K562 (cell line): ENCODE measurements at regions not wholly inside any gene's neighbourhood (a gene's known extent, or its start where the extent isn't known, plus 50 kb on each side); places are given as distances from the start of the nearest gene placed in this dataset.

Source experiments
- ATAC-seq: fragments of 200-7000 bp; cut with Tn5 transposase; 3 replicates; pipeline ENCODE4 v1.9.1; 2020; ENCODE audit warnings: moderate library complexity
- BruUV-seq: library from RNA; stranded (reverse); fragments of 400-500 nt; replicated peaks from 2 replicates; lab custom pipeline; 2021; lab: Mats Ljungman, UMichigan
- CTCF ChIA-PET: fragments of 300-600 bp; formaldehyde crosslinking; extraction: SDS; loops from one replicate; lab custom pipeline; 2021; ENCODE audit warnings: low intra/inter-chr PET ratio; lab: Yijun Ruan, JAX
- POLR2A ChIA-PET: fragments of 300-600, 350-650 bp; sonication (Branson Sonifier 250); formaldehyde crosslinking; extraction: SDS; loops from one replicate; lab custom pipeline; 2021; ENCODE audit warnings: antibody characterized with exemption, inconsistent platforms; lab: Yijun Ruan, JAX
- DNase-seq, 4 experiments: peaks; one replicate each; pipeline versions ENCODE4 v3.0.0 to v3.0.0-alpha.2; 2011 to 2018; ENCODE audit warnings: low spot score in 3 of 4, mixed read lengths in 3 of 4; ENCODE audit errors: extremely low read depth in 1 of 4
- FAIRE-seq: peaks from 2 replicates; lab custom pipeline; 2011; peaks lifted over from hg19 to GRCh38; lab: Jason Lieb, UNC
- H2AFZ ChIP-seq: 2 replicates; pipeline ENCODE4 v1.6.0; 2011; ENCODE audit warnings: low read depth, low read length, control low read depth, inconsistent platforms
- H3K27ac ChIP-seq: fragments of 200-600 bp; 3 replicates; pipeline ENCODE4 v1.8.0; 2011; ENCODE audit warnings: low read depth, mild to moderate bottlenecking, control low read depth, inconsistent platforms, low read length, moderate library complexity, mixed read lengths; ENCODE audit errors: extremely low read depth
- H3K27me3 ChIP-seq, 2 experiments: fragments of 300-600 bp in 1 of 2; 2 replicates in 1 of 2; 3 replicates in 1 of 2; pipeline versions ENCODE4 v1.6.0 to v1.8.0; 2011; ENCODE audit warnings: inconsistent platforms in 2 of 2, low read length in 2 of 2, mild to moderate bottlenecking in 1 of 2, mixed read lengths in 1 of 2, moderate library complexity in 1 of 2; ENCODE audit not compliant: control insufficient read depth in 2 of 2, insufficient read depth in 2 of 2
- H3K36me3 ChIP-seq: fragments of 300-600 bp; 3 replicates; pipeline ENCODE4 v1.8.0; 2011; ENCODE audit warnings: mild to moderate bottlenecking, low read length, inconsistent platforms; ENCODE audit not compliant: control insufficient read depth, insufficient read depth
- H3K4me1 ChIP-seq, 2 experiments: fragments of 200-600 bp in 1 of 2; replicated peaks in 1 of 2; 2 replicates in 1 of 2; 3 replicates in 1 of 2; pipeline versions ENCODE4 v1.5.1 to v1.8.0; 2011; ENCODE audit warnings: inconsistent platforms in 2 of 2, low read length in 2 of 2, mild to moderate bottlenecking in 1 of 2, mixed read lengths in 1 of 2, moderate library complexity in 1 of 2; ENCODE audit not compliant: control insufficient read depth in 2 of 2, insufficient read depth in 2 of 2
- H3K4me2 ChIP-seq: 2 replicates; pipeline ENCODE4 v1.6.1; 2011; ENCODE audit warnings: low read length, control low read depth, inconsistent platforms, mixed read lengths; ENCODE audit not compliant: insufficient read depth
- H3K4me3 ChIP-seq: fragments of 200-600 bp; sonication (generic), shearing (Covaris generic); 2 replicates; pipeline ENCODE4 v1.5.1; 2016; ENCODE audit warnings: control low read depth, inconsistent platforms
- H3K79me2 ChIP-seq: fragments of 200-600 bp; 3 replicates; pipeline ENCODE4 v1.8.0; 2011; ENCODE audit warnings: low read length, inconsistent platforms; ENCODE audit not compliant: control insufficient read depth, insufficient read depth
- H3K9ac ChIP-seq, 2 experiments: 2 replicates each; pipeline versions ENCODE4 v1.6.0 to v1.6.1; 2011; ENCODE audit warnings: low read depth in 2 of 2, low read length in 2 of 2, control low read depth in 1 of 2, inconsistent platforms in 1 of 2, mild to moderate bottlenecking in 1 of 2, mixed read lengths in 1 of 2; ENCODE audit not compliant: insufficient read depth in 1 of 2
- H3K9me1 ChIP-seq: one replicate; pipeline ENCODE4 v1.6.0; 2011; ENCODE audit warnings: inconsistent platforms, mild to moderate bottlenecking, low read length, moderate library complexity; ENCODE audit not compliant: control insufficient read depth, insufficient read depth
- H3K9me3 ChIP-seq: replicated peaks from 2 replicates; pipeline ENCODE4 v1.5.1; 2011; ENCODE audit warnings: low read depth, low read length, inconsistent platforms; ENCODE audit not compliant: control insufficient read depth, insufficient read depth
- H4K20me1 ChIP-seq: replicated peaks from 2 replicates; pipeline ENCODE4 v1.6.1; 2011; ENCODE audit warnings: low read length, inconsistent platforms, mixed read lengths; ENCODE audit not compliant: control insufficient read depth, insufficient read depth
- CCNT2 ChIP-seq: IDR thresholded peaks from 2 replicates; pipeline ENCODE4 v1.6.1; 2011; ENCODE audit warnings: borderline replicate concordance, low read depth, mild to moderate bottlenecking, moderate library complexity, mixed read lengths, low read length; ENCODE audit not compliant: insufficient read length; ENCODE audit errors: extremely low read depth
- JUND ChIP-seq, 2 experiments: IDR thresholded peaks; 2 replicates in 1 of 2; 3 replicates in 1 of 2; pipeline ENCODE4 v1.6.1; 2011; ENCODE audit warnings: borderline replicate concordance in 2 of 2, low read depth in 2 of 2, low read length in 2 of 2, improper control_type of control experiment in 1 of 2, missing biosample characterization in 1 of 2, missing genetic modification characterization in 1 of 2, missing genetic modification reagents in 1 of 2
- SAFB2 ChIP-seq: fragments of 200-400 bp; formaldehyde crosslinking; IDR thresholded peaks from 2 replicates; pipeline ENCODE4 v1.6.1; 2018; ENCODE audit warnings: borderline replicate concordance, low read length, low read depth, moderate library complexity; ENCODE audit not compliant: severe bottlenecking
- WGBS: fragments of 100-300 bp; shearing (Covaris generic); methylation state at CpG from one replicate; pipeline ENCODE4 v1.1.6; 2016; ENCODE audit warnings: low coverage, mixed read lengths; ENCODE audit not compliant: insufficient coverage; ENCODE audit errors: missing lambda C conversion rate; 5-methylcytosine and 5-hydroxymethylcytosine counted together
- in situ Hi-C: fragments of 300-500 bp; cut with MboI; formaldehyde crosslinking; loops from 4 replicates; pipeline ENCODE4 v1.15.0; 2018; ENCODE audit warnings: inconsistent platforms, mixed read lengths
- intact Hi-C: fragments of 100-400 bp; cut with micrococcal nuclease; formaldehyde crosslinking; loops from 2 replicates; pipeline ENCODE4 v1.14.2; 2022
- TF ChIP-seq, protein P1 (sequence below), 3 experiments: fragments of 200-800 bp in 1 of 3; sonication (Bioruptor generic) in 1 of 3; sonication (generic) in 1 of 3; formaldehyde crosslinking in 1 of 3; IDR thresholded peaks; 2 replicates each; pipeline versions ENCODE4 v1.6.1 to v1.8.0; 2016 to 2022; ENCODE audit warnings: mild to moderate bottlenecking in 2 of 3, missing compliant biosample characterization in 2 of 3, missing genetic modification characterization in 2 of 3, missing genetic modification reagents in 1 of 3
- TF ChIP-seq, protein P2 (sequence below): fragments of 450-650 bp; formaldehyde crosslinking; IDR thresholded peaks from 2 replicates; pipeline ENCODE4 v1.4.0; 2022; ENCODE audit warnings: mild to moderate bottlenecking, moderate library complexity
- TF ChIP-seq, protein P3 (sequence below): fragments of 450-650 bp; conservative IDR thresholded peaks from 2 replicates; pipeline ENCODE4 v1.6.1; 2016; ENCODE audit warnings: missing genetic modification characterization, low read depth, mild to moderate bottlenecking, missing compliant biosample characterization, moderate library complexity

DNA sequence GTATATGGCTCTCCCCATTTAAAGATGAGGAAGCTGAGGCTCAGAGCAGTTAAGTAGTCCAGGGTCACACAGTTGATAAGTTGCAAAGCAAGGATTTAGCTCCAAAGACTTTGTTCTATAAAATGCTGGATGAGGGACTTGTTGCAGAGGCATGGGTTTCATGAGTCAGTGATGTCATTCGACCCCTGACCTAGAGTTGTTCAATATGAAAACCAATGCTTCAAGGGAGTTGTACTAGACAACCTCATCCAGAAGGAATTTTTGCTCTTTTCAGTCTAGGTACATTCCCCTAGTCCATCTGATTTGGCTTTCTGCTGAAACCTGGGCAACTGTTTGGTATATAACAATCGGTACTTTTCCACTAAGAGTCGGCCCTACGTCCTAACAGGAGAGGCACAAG is 550.4 kb downstream of the EBF1 start:
- ATAC-seq (no peak), DNase-seq (no peak), FAIRE-seq (no peak)
- H3K9me1 ChIP-seq, result no peaks in the 10 kb centered on the region
- no peak overlapping the region for H3K9ac ChIP-seq
- no peaks in the 10 kb centered on the region for H3K4me1 ChIP-seq
- CTCF ChIA-PET, result no interaction called here
- H3K79me2 ChIP-seq, result no peaks in the 10 kb centered on the region
- intact Hi-C loops, result no loop called here
- no peak overlapping the region for H3K4me3 ChIP-seq
- no peak overlapping the region for H3K27ac ChIP-seq
- no peak overlapping the region for H2AFZ ChIP-seq
- 0% methylated on average over 4 of the region's 4 CpGs for WGBS
- no TSS peak for BruUV-seq
- in situ Hi-C loops, result no loop called here
- H3K4me2 ChIP-seq, result no peak overlapping the region
- no peaks in the 10 kb centered on the region for H3K9me3 ChIP-seq
- H3K36me3 ChIP-seq, result no peaks in the 10 kb centered on the region
- TF ChIP-seq JUND (IDR thresholded peaks at IDR 0.05; ENCODE audit: borderline replicate concordance, low read depth, low read length) (no peak), JUND (tag; IDR thresholded peaks at IDR 0.05; ENCODE audit: borderline replicate concordance, low read depth, low read length) (no peak), SAFB2 (no peak), CCNT2 (no peak)
- TF ChIP-seq, protein P1, sequence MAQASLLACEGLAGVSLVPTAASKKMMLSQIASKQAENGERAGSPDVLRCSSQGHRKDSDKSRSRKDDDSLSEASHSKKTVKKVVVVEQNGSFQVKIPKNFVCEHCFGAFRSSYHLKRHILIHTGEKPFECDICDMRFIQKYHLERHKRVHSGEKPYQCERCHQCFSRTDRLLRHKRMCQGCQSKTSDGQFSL (CRISPR knock-in tag; IDR thresholded peaks at IDR 0.05), result no peak
- TF ChIP-seq, protein P1 (tag; IDR thresholded peaks at IDR 0.05), result no peak
- TF ChIP-seq, protein P2, sequence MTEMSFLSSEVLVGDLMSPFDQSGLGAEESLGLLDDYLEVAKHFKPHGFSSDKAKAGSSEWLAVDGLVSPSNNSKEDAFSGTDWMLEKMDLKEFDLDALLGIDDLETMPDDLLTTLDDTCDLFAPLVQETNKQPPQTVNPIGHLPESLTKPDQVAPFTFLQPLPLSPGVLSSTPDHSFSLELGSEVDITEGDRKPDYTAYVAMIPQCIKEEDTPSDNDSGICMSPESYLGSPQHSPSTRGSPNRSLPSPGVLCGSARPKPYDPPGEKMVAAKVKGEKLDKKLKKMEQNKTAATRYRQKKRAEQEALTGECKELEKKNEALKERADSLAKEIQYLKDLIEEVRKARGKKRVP, result no peak
- TF ChIP-seq, protein P3, sequence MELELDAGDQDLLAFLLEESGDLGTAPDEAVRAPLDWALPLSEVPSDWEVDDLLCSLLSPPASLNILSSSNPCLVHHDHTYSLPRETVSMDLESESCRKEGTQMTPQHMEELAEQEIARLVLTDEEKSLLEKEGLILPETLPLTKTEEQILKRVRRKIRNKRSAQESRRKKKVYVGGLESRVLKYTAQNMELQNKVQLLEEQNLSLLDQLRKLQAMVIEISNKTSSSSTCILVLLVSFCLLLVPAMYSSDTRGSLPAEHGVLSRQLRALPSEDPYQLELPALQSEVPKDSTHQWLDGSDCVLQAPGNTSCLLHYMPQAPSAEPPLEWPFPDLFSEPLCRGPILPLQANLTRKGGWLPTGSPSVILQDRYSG, result no peak
- no peaks in the 10 kb centered on the region for H4K20me1 ChIP-seq
- H3K27me3 ChIP-seq, result no peaks in the 10 kb centered on the region
- POLR2A ChIA-PET, result no interaction called here
